ENCODE measurements at regions not wholly inside any gene's neighbourhood (a gene's known extent, or its start where the extent isn't known, plus 50 kb on each side); places are given as distances from the start of the nearest gene placed in this dataset.

GRCh38 chr10:9885761-9886160 lies 1131.9 kb upstream of the CELF2 start:
- Mint-ChIP-seq H3K27ac (no peak overlapping the region), H3K9me3 (peaks cover 3 to 5% of the 10 kb centered on the region in 2 donors), H3K4me3 (no peak overlapping the region), H3K4me1 (no peaks in the 10 kb centered on the region), H3K27me3 (ENCODE audit: low read depth in 2 of 2) (no peaks in the 10 kb centered on the region), H3K36me3 (no peaks in the 10 kb centered on the region)
- Histone ChIP-seq H3K27ac (ENCODE audit: low read length) (no peak overlapping the region), H3K4me3 (ENCODE audit: low read length) (no peak overlapping the region), H3K4me1 (ENCODE audit: control insufficient read depth, insufficient read depth, low read length) (no peaks in the 10 kb centered on the region), H3K36me3 (ENCODE audit: control insufficient read depth, insufficient read depth, low read length) (no peaks in the 10 kb centered on the region), H3K9me3 (ENCODE audit: control insufficient read depth, insufficient read depth, low read length) (no peaks in the 10 kb centered on the region), H3K27me3 (ENCODE audit: control insufficient read depth, insufficient read depth, low read length) (no peaks in the 10 kb centered on the region)
- intact Hi-C loops (cut with micrococcal nuclease): no loop called here
- no peak for DNase-seq
- ATAC-seq: no peak
- no peak for TF ChIP-seq CTCF (IDR thresholded peaks at IDR 0.05)
- WGBS (ENCODE audit: insufficient coverage): 6% methylated on average over 2 of the region's 3 CpGs

GRCh38 chr10:9886772-9887171 lies 1130.9 kb upstream of the CELF2 start:
- no CpG with 5 or more reads among the region's 1 CpG for WGBS (ENCODE audit: insufficient coverage)
- H3K4me1 ChIP-seq (ENCODE audit: control insufficient read depth, insufficient read depth, low read length): no peaks in the 10 kb centered on the region
- no peak for ATAC-seq
- Mint-ChIP-seq H3K4me1 (no peaks in the 10 kb centered on the region), H3K27ac (no peak overlapping the region), H3K36me3 (no peaks in the 10 kb centered on the region), H3K9me3 (peaks cover 3 to 5% of the 10 kb centered on the region in 2 donors), H3K27me3 (ENCODE audit: low read depth in 2 of 2) (no peaks in the 10 kb centered on the region), H3K4me3 (no peak overlapping the region)
- H3K27me3 ChIP-seq (ENCODE audit: control insufficient read depth, insufficient read depth, low read length): no peaks in the 10 kb centered on the region
- no peaks in the 10 kb centered on the region for H3K36me3 ChIP-seq (ENCODE audit: control insufficient read depth, insufficient read depth, low read length)
- no peak overlapping the region for H3K4me3 ChIP-seq (ENCODE audit: low read length)
- no peak overlapping the region for H3K27ac ChIP-seq (ENCODE audit: low read length)
- TF ChIP-seq CTCF (IDR thresholded peaks at IDR 0.05): no peak
- DNase-seq: no peak
- intact Hi-C loops (cut with micrococcal nuclease): no loop called here
- H3K9me3 ChIP-seq (ENCODE audit: control insufficient read depth, insufficient read depth, low read length): no peaks in the 10 kb centered on the region

- no peak for DNase-seq
- intact Hi-C loops (cut with micrococcal nuclease): no loop called here
- Mint-ChIP-seq H3K27me3 (ENCODE audit: low read depth in 2 of 2) (no peaks in the 10 kb centered on the region), H3K9me3 (peaks cover 0 to 2% of the 10 kb centered on the region in 2 donors), H3K4me1 (no peaks in the 10 kb centered on the region), H3K36me3 (no peaks in the 10 kb centered on the region), H3K4me3 (no peak overlapping the region), H3K27ac (no peak overlapping the region)
- TF ChIP-seq CTCF (IDR thresholded peaks at IDR 0.05): no peak
- no peaks in the 10 kb centered on the region for H3K4me1 ChIP-seq (ENCODE audit: control insufficient read depth, insufficient read depth, low read length)
- no peak overlapping the region for H3K4me3 ChIP-seq (ENCODE audit: low read length)
- WGBS (ENCODE audit: insufficient coverage): 50% methylated on average over 1 of the region's 2 CpGs
- H3K27me3 ChIP-seq (ENCODE audit: control insufficient read depth, insufficient read depth, low read length): no peaks in the 10 kb centered on the region
- H3K36me3 ChIP-seq (ENCODE audit: control insufficient read depth, insufficient read depth, low read length): no peaks in the 10 kb centered on the region
- no peaks in the 10 kb centered on the region for H3K9me3 ChIP-seq (ENCODE audit: control insufficient read depth, insufficient read depth, low read length)
- no peak overlapping the region for H3K27ac ChIP-seq (ENCODE audit: low read length)
- no peak for ATAC-seq
Observed at GRCh38 chr10:9895453-9895852, 1122.2 kb upstream of the CELF2 start.

- no peaks in the 10 kb centered on the region for H3K9me3 ChIP-seq (ENCODE audit: control insufficient read depth, insufficient read depth, low read length)
- H3K4me1 ChIP-seq (ENCODE audit: control insufficient read depth, insufficient read depth, low read length): no peaks in the 10 kb centered on the region
- ATAC-seq (no peak), DNase-seq (no peak)
- no peak overlapping the region for H3K4me3 ChIP-seq (ENCODE audit: low read length)
- Mint-ChIP-seq H3K4me3 (no peak overlapping the region), H3K36me3 (no peaks in the 10 kb centered on the region), H3K9me3 (peaks cover 0 to 2% of the 10 kb centered on the region in 2 donors), H3K27ac (no peak overlapping the region), H3K4me1 (no peaks in the 10 kb centered on the region), H3K27me3 (ENCODE audit: low read depth in 2 of 2) (no peaks in the 10 kb centered on the region)
- intact Hi-C loops (cut with micrococcal nuclease): no loop called here
- H3K36me3 ChIP-seq (ENCODE audit: control insufficient read depth, insufficient read depth, low read length): no peaks in the 10 kb centered on the region
- TF ChIP-seq CTCF (IDR thresholded peaks at IDR 0.05): no peak
- H3K27ac ChIP-seq (ENCODE audit: low read length): no peak overlapping the region
- H3K27me3 ChIP-seq (ENCODE audit: control insufficient read depth, insufficient read depth, low read length): no peaks in the 10 kb centered on the region
Observed at GRCh38 chr10:9895981-9896380, 1121.7 kb upstream of the CELF2 start.
